ENCODE measurements at regions not wholly inside any gene's neighbourhood (a gene's known extent, or its start where the extent isn't known, plus 50 kb on each side); places are given as distances from the start of the nearest gene placed in this dataset.

GRCh38 chr3:59313365-59313764, 263.5 kb upstream of the CFAP20DC start:
- Histone ChIP-seq H3K4me1 (ENCODE audit: control insufficient read depth, insufficient read depth, low read length) (no peaks in the 10 kb centered on the region), H3K36me3 (ENCODE audit: control insufficient read depth, insufficient read depth, low read length) (no peaks in the 10 kb centered on the region), H3K9me3 (ENCODE audit: control insufficient read depth, low read length) (no peaks in the 10 kb centered on the region), H3K4me3 (ENCODE audit: low read length) (no peak overlapping the region), H3K9ac (ENCODE audit: extremely low read depth, low read length, poor library complexity, severe bottlenecking) (no peak overlapping the region), H3K27ac (ENCODE audit: low read depth, low read length) (no peak overlapping the region), H3K27me3 (ENCODE audit: control insufficient read depth, insufficient read depth, low read length, poor library complexity, severe bottlenecking) (no peaks in the 10 kb centered on the region)
- peak; percentile 90 for DNase-seq
- no peak overlapping the region for H3K27ac Mint-ChIP-seq
- H3K4me1 Mint-ChIP-seq, result peaks cover 9% of the 10 kb centered on the region
- H3K27me3 Mint-ChIP-seq (ENCODE audit: insufficient read depth), result no peaks in the 10 kb centered on the region
- no peaks in the 10 kb centered on the region for H3K36me3 Mint-ChIP-seq (ENCODE audit: low read depth)
- H3K9me3 Mint-ChIP-seq, result no peaks in the 10 kb centered on the region
- no peak overlapping the region for H3K4me3 Mint-ChIP-seq
- WGBS, 2 experiments (ENCODE audit: insufficient coverage in 1 of 2, insufficient read length in 1 of 2), result 78 to 100% methylated on average over 1 to 2 of the region's 2 CpGs
- TF ChIP-seq, protein P1, sequence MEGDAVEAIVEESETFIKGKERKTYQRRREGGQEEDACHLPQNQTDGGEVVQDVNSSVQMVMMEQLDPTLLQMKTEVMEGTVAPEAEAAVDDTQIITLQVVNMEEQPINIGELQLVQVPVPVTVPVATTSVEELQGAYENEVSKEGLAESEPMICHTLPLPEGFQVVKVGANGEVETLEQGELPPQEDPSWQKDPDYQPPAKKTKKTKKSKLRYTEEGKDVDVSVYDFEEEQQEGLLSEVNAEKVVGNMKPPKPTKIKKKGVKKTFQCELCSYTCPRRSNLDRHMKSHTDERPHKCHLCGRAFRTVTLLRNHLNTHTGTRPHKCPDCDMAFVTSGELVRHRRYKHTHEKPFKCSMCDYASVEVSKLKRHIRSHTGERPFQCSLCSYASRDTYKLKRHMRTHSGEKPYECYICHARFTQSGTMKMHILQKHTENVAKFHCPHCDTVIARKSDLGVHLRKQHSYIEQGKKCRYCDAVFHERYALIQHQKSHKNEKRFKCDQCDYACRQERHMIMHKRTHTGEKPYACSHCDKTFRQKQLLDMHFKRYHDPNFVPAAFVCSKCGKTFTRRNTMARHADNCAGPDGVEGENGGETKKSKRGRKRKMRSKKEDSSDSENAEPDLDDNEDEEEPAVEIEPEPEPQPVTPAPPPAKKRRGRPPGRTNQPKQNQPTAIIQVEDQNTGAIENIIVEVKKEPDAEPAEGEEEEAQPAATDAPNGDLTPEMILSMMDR (conservative IDR thresholded peaks at IDR 0.05), result peak; percentile 88

GRCh38 chr3:59311231-59311630, 261.4 kb upstream of the CFAP20DC start:
- H3K4me1 ChIP-seq (ENCODE audit: control insufficient read depth, insufficient read depth, low read length), result no peaks in the 10 kb centered on the region
- Mint-ChIP-seq H3K27ac (no peak overlapping the region), H3K4me3 (no peak overlapping the region), H3K36me3 (ENCODE audit: low read depth) (no peaks in the 10 kb centered on the region), H3K4me1 (no peaks in the 10 kb centered on the region), H3K9me3 (no peaks in the 10 kb centered on the region), H3K27me3 (ENCODE audit: insufficient read depth) (no peaks in the 10 kb centered on the region)
- no peak for DNase-seq
- TF ChIP-seq, protein P1 (conservative IDR thresholded peaks at IDR 0.05), result no peak
- no peaks in the 10 kb centered on the region for H3K27me3 ChIP-seq (ENCODE audit: control insufficient read depth, insufficient read depth, low read length, poor library complexity, severe bottlenecking)
- H3K9ac ChIP-seq (ENCODE audit: extremely low read depth, low read length, poor library complexity, severe bottlenecking), result no peak overlapping the region
- H3K4me3 ChIP-seq (ENCODE audit: low read length), result no peak overlapping the region
- H3K27ac ChIP-seq (ENCODE audit: low read depth, low read length), result no peak overlapping the region
- no peaks in the 10 kb centered on the region for H3K36me3 ChIP-seq (ENCODE audit: control insufficient read depth, insufficient read depth, low read length)
- H3K9me3 ChIP-seq (ENCODE audit: control insufficient read depth, low read length), result no peaks in the 10 kb centered on the region
- 91 to 100% methylated on average over 1 of the region's 3 CpGs for WGBS, 2 experiments (ENCODE audit: insufficient coverage in 1 of 2, insufficient read length in 1 of 2)

- H3K4me3 Mint-ChIP-seq, result no peak overlapping the region
- no peaks in the 10 kb centered on the region for H3K27me3 Mint-ChIP-seq (ENCODE audit: insufficient read depth)
- Histone ChIP-seq H3K4me1 (ENCODE audit: control insufficient read depth, insufficient read depth, low read length) (no peaks in the 10 kb centered on the region), H3K36me3 (ENCODE audit: control insufficient read depth, insufficient read depth, low read length) (no peaks in the 10 kb centered on the region), H3K27ac (ENCODE audit: low read depth, low read length) (no peak overlapping the region), H3K9me3 (ENCODE audit: control insufficient read depth, low read length) (no peaks in the 10 kb centered on the region), H3K9ac (ENCODE audit: extremely low read depth, low read length, poor library complexity, severe bottlenecking) (no peak overlapping the region), H3K4me3 (ENCODE audit: low read length) (no peak overlapping the region), H3K27me3 (ENCODE audit: control insufficient read depth, insufficient read depth, low read length, poor library complexity, severe bottlenecking) (no peaks in the 10 kb centered on the region)
- H3K36me3 Mint-ChIP-seq (ENCODE audit: low read depth), result no peaks in the 10 kb centered on the region
- no peaks in the 10 kb centered on the region for H3K9me3 Mint-ChIP-seq
- H3K4me1 Mint-ChIP-seq, result no peaks in the 10 kb centered on the region
- WGBS, 2 experiments (ENCODE audit: insufficient coverage in 1 of 2, insufficient read length in 1 of 2), result 96 to 100% methylated on average over 1 to 2 of the region's 2 CpGs
- H3K27ac Mint-ChIP-seq, result no peak overlapping the region
- no peak for DNase-seq
- TF ChIP-seq, protein P1 (conservative IDR thresholded peaks at IDR 0.05), result no peak
Measured at GRCh38 chr3:59310736-59311135, 260.9 kb upstream of the CFAP20DC start.

All from endodermal cell (in vitro differentiated cells).